ENCODE measurements at regions not wholly inside any gene's neighbourhood (a gene's known extent, or its start where the extent isn't known, plus 50 kb on each side); places are given as distances from the start of the nearest gene placed in this dataset.

DNA sequence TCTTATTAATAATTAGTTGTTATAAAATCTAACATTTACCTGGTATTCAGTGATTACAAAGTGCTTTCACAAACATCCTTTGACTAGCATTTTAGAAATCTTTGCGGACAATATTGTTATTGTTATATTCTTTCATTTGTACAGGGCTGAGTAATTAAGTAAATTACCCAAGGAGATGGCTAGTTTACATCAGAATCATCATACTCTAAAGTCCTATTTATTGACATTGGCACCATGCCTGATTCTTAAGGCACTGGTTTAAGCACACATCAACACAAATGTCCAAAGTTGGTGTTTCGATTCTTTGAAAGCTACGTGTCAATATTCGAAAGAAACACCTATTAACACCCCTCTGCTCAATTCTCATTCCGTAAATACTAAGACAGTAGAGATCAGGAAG is 424.6 kb upstream of the CHRM3 start:
- no peak for FAIRE-seq
- Mint-ChIP-seq H3K4me3 (ENCODE audit: unreplicated experiment) (no peak overlapping the region), H3K4me1 (ENCODE audit: low read depth, unreplicated experiment) (peaks cover 11% of the 10 kb centered on the region), H3K36me3 (ENCODE audit: low read depth, unreplicated experiment) (no peaks in the 10 kb centered on the region), H3K9me3 (ENCODE audit: unreplicated experiment) (no peaks in the 10 kb centered on the region), H3K27me3 (ENCODE audit: low read depth, unreplicated experiment) (no peaks in the 10 kb centered on the region), H3K27ac (ENCODE audit: unreplicated experiment) (no peak overlapping the region)
- H3K27me3 ChIP-seq (ENCODE audit: insufficient read depth, low read length) = no peaks in the 10 kb centered on the region
- H2AFZ ChIP-seq (ENCODE audit: low read depth, low read length) = no peak overlapping the region
- peak; percentile 24 for DNase-seq (ENCODE audit: low read depth)
- no peaks in the 10 kb centered on the region for H3K36me3 ChIP-seq (ENCODE audit: insufficient read depth, low read length)
- H3K9ac ChIP-seq (ENCODE audit: low read length) = no peak overlapping the region
- no peak overlapping the region for H3K27ac ChIP-seq (ENCODE audit: low read depth, low read length)
- TF ChIP-seq, protein P1, sequence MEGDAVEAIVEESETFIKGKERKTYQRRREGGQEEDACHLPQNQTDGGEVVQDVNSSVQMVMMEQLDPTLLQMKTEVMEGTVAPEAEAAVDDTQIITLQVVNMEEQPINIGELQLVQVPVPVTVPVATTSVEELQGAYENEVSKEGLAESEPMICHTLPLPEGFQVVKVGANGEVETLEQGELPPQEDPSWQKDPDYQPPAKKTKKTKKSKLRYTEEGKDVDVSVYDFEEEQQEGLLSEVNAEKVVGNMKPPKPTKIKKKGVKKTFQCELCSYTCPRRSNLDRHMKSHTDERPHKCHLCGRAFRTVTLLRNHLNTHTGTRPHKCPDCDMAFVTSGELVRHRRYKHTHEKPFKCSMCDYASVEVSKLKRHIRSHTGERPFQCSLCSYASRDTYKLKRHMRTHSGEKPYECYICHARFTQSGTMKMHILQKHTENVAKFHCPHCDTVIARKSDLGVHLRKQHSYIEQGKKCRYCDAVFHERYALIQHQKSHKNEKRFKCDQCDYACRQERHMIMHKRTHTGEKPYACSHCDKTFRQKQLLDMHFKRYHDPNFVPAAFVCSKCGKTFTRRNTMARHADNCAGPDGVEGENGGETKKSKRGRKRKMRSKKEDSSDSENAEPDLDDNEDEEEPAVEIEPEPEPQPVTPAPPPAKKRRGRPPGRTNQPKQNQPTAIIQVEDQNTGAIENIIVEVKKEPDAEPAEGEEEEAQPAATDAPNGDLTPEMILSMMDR (IDR thresholded peaks at IDR 0.05; ENCODE audit: insufficient read depth, low read depth, low read length) = no peak
- TF ChIP-seq EZH2 (IDR thresholded peaks at IDR 0.05; ENCODE audit: insufficient read depth, low read length) = no peak
- H3K4me1 ChIP-seq (ENCODE audit: insufficient read depth, low read length) = peaks cover 11% of the 10 kb centered on the region
- no peak overlapping the region for H3K4me3 ChIP-seq (ENCODE audit: insufficient read depth, low read depth, low read length)
- H3K9me3 ChIP-seq (ENCODE audit: insufficient read depth, low read depth, low read length) = no peaks in the 10 kb centered on the region
- H4K20me1 ChIP-seq (ENCODE audit: insufficient read depth, low read length) = no peaks in the 10 kb centered on the region
- no peak overlapping the region for H3K4me2 ChIP-seq (ENCODE audit: low read length)
- no peaks in the 10 kb centered on the region for H3K79me2 ChIP-seq (ENCODE audit: insufficient read depth, low read length)

DNA sequence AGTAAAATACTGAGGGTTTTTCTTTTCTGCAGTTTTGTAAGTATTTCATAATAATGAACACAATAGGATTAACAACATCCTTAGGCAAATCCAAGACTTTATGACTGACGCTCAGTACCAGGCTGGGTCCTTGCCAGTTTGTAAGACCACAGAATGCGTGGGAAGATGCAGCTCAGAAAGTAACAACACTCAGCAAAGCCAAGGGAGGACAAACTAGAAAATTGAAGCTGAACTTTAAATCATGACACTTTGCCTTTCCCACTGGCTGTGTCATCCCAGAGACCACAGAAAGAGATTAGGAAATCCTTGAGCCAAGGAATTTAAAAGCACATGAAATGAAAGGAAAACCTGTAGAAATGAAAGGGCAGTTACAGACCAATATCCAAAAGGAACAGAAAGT is 426.3 kb upstream of the CHRM3 start:
- no peak overlapping the region for H2AFZ ChIP-seq (ENCODE audit: low read depth, low read length)
- Mint-ChIP-seq H3K4me3 (ENCODE audit: unreplicated experiment) (no peak overlapping the region), H3K27ac (ENCODE audit: unreplicated experiment) (peak overlapping the region; percentile 5), H3K4me1 (ENCODE audit: low read depth, unreplicated experiment) (peaks cover 23% of the 10 kb centered on the region), H3K36me3 (ENCODE audit: low read depth, unreplicated experiment) (no peaks in the 10 kb centered on the region), H3K9me3 (ENCODE audit: unreplicated experiment) (no peaks in the 10 kb centered on the region), H3K27me3 (ENCODE audit: low read depth, unreplicated experiment) (no peaks in the 10 kb centered on the region)
- no peaks in the 10 kb centered on the region for H3K79me2 ChIP-seq (ENCODE audit: insufficient read depth, low read length)
- no peak overlapping the region for H3K9ac ChIP-seq (ENCODE audit: low read length)
- H3K9me3 ChIP-seq (ENCODE audit: insufficient read depth, low read depth, low read length) = no peaks in the 10 kb centered on the region
- no peak for TF ChIP-seq EZH2 (IDR thresholded peaks at IDR 0.05; ENCODE audit: insufficient read depth, low read length)
- TF ChIP-seq, protein P1 (IDR thresholded peaks at IDR 0.05; ENCODE audit: insufficient read depth, low read depth, low read length) = no peak
- no peak overlapping the region for H3K4me3 ChIP-seq (ENCODE audit: insufficient read depth, low read depth, low read length)
- no peak overlapping the region for H3K27ac ChIP-seq (ENCODE audit: low read depth, low read length)
- no peak for FAIRE-seq
- H3K36me3 ChIP-seq (ENCODE audit: insufficient read depth, low read length) = no peaks in the 10 kb centered on the region
- no peaks in the 10 kb centered on the region for H3K27me3 ChIP-seq (ENCODE audit: insufficient read depth, low read length)
- H3K4me1 ChIP-seq (ENCODE audit: insufficient read depth, low read length) = peaks cover 11% of the 10 kb centered on the region
- peak; percentile 94 for DNase-seq (ENCODE audit: low read depth)
- peak overlapping the region; percentile 60 for H3K4me2 ChIP-seq (ENCODE audit: low read length)
- H4K20me1 ChIP-seq (ENCODE audit: insufficient read depth, low read length) = no peaks in the 10 kb centered on the region

DNA sequence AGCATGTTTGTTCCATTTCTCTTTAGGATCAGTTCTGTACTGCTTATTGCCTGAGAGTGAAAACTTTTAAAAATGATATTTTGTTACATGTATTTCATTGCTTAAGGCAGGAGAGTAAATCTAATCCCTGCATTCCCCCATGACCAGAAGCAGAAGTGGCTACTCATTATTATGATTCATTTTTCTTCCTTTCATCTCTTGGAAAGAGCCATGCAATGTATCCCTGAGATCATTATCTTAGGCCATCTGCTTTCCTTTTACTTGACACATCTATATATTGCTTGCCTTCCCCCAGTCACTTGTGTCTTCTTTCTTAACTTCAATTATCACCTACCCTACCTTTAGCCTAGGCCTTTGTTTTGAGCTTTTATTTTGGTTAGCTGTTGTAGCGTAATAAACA is 430.4 kb upstream of the CHRM3 start:
- Mint-ChIP-seq H3K27me3 (ENCODE audit: low read depth, unreplicated experiment) (no peaks in the 10 kb centered on the region), H3K27ac (ENCODE audit: unreplicated experiment) (no peak overlapping the region)
- H3K4me2 ChIP-seq (ENCODE audit: low read length) = no peak overlapping the region

More for the DNA sequence above, 430.4 kb upstream of the CHRM3 start:
- H3K4me1 ChIP-seq (ENCODE audit: insufficient read depth, low read length) = peaks cover 7% of the 10 kb centered on the region
- H3K9me3 ChIP-seq (ENCODE audit: insufficient read depth, low read depth, low read length) = no peaks in the 10 kb centered on the region
- TF ChIP-seq EZH2 (IDR thresholded peaks at IDR 0.05; ENCODE audit: insufficient read depth, low read length) = no peak
- TF ChIP-seq, protein P1 (IDR thresholded peaks at IDR 0.05; ENCODE audit: insufficient read depth, low read depth, low read length) = no peak
- Mint-ChIP-seq H3K4me3 (ENCODE audit: unreplicated experiment) (no peak overlapping the region), H3K9me3 (ENCODE audit: unreplicated experiment) (no peaks in the 10 kb centered on the region), H3K36me3 (ENCODE audit: low read depth, unreplicated experiment) (no peaks in the 10 kb centered on the region), H3K4me1 (ENCODE audit: low read depth, unreplicated experiment) (peaks cover 32% of the 10 kb centered on the region)
- H3K9ac ChIP-seq (ENCODE audit: low read length) = no peak overlapping the region
- no peak for FAIRE-seq
- H3K79me2 ChIP-seq (ENCODE audit: insufficient read depth, low read length) = no peaks in the 10 kb centered on the region
- no peak for DNase-seq (ENCODE audit: low read depth)
- H3K27me3 ChIP-seq (ENCODE audit: insufficient read depth, low read length) = no peaks in the 10 kb centered on the region
- H2AFZ ChIP-seq (ENCODE audit: low read depth, low read length) = no peak overlapping the region
- H3K36me3 ChIP-seq (ENCODE audit: insufficient read depth, low read length) = no peaks in the 10 kb centered on the region
- no peaks in the 10 kb centered on the region for H4K20me1 ChIP-seq (ENCODE audit: insufficient read depth, low read length)
- H3K4me3 ChIP-seq (ENCODE audit: insufficient read depth, low read depth, low read length) = no peak overlapping the region
- no peak overlapping the region for H3K27ac ChIP-seq (ENCODE audit: low read depth, low read length)

All from astrocyte (in vitro differentiated cells and primary cell).